T-cell (primary cell): ENCODE measurements at regions not wholly inside any gene's neighbourhood (a gene's known extent, or its start where the extent isn't known, plus 50 kb on each side); places are given as distances from the start of the nearest gene placed in this dataset.
"Not testable (repeated sequence)": the region's sequence is repeated elsewhere in the genome, so short reads cannot be mapped to it uniquely, and the experiment has no call there.

ENCODE experiments used
- ATAC-seq, 4 experiments: fragments of 200-7000 bp in 3 of 4; fragments of 150-1000 bp in 1 of 4; cut with Tn5 transposase; replicated peaks in 1 of 4; 1 replicate in 3 of 4; 2 replicates in 1 of 4; pipeline ENCODE4 v1.10.0; 2021; ENCODE audit warnings: moderate library complexity in 3 of 4, mild to moderate bottlenecking in 2 of 4, moderate number of reproducible peaks in 1 of 4
- CTCF ChIA-PET, 2 donors: fragments of 300-600 bp; sonication (Branson Sonifier 250); formaldehyde crosslinking; loops; one replicate each; lab custom pipeline; 2022; ENCODE audit warnings: antibody characterized with exemption in 2 of 2; lab: Charles Lee
- POLR2A ChIA-PET, 2 donors: fragments of 300-600 bp; sonication (Branson Sonifier 250); formaldehyde crosslinking; loops; one replicate each; lab custom pipeline; 2022; ENCODE audit warnings: antibody characterized with exemption in 2 of 2; lab: Charles Lee
- DNase-seq, 35 experiments: peaks; one replicate each; pipeline versions ENCODE4 v3.0.0 to v3.0.0-alpha.2; 2013 to 2023
- H3K27ac ChIP-seq: one replicate; pipeline ENCODE4 v1.5.1; 2013; ENCODE audit warnings: low read length
- H3K27me3 ChIP-seq, 2 experiments: replicated peaks in 1 of 2; 1 replicate in 1 of 2; 2 replicates in 1 of 2; pipeline versions ENCODE4 v1.6.1 to v1.7.0; 2013; ENCODE audit warnings: low read length in 1 of 2, mixed read lengths in 1 of 2; ENCODE audit not compliant: control insufficient read depth in 2 of 2, insufficient read depth in 2 of 2; ENCODE audit errors: extremely low read depth in 1 of 2
- H3K36me3 ChIP-seq, 2 donors: 1 replicate in 1 of 2; 2 replicates in 1 of 2; pipeline versions ENCODE4 v1.6.1 to v1.7.0; 2013; ENCODE audit warnings: low read length in 1 of 2; ENCODE audit not compliant: control insufficient read depth in 2 of 2, insufficient read depth in 1 of 2; ENCODE audit errors: extremely low read depth in 1 of 2
- H3K4me1 ChIP-seq, 2 experiments: 1 replicate in 1 of 2; 2 replicates in 1 of 2; pipeline versions ENCODE4 v1.6.1 to v1.7.0; 2013; ENCODE audit warnings: low read length in 2 of 2, mixed read lengths in 1 of 2; ENCODE audit not compliant: insufficient read depth in 2 of 2, control insufficient read depth in 1 of 2; ENCODE audit errors: extremely low read depth in 1 of 2
- H3K4me3 ChIP-seq, 2 donors: 1 replicate in 1 of 2; 2 replicates in 1 of 2; pipeline versions ENCODE4 v1.5.1 to v1.7.0; 2013; ENCODE audit warnings: mild to moderate bottlenecking in 2 of 2, low read length in 1 of 2, moderate library complexity in 1 of 2; ENCODE audit not compliant: control insufficient read depth in 1 of 2; ENCODE audit errors: extremely low read depth in 1 of 2
- H3K9me3 ChIP-seq: 2 replicates; pipeline ENCODE4 v1.7.0; 2013
- H3K27ac Mint-ChIP-seq, 2 donors: one replicate each; pipeline ENCODE4 v1.8.0; 2020 to 2021; ENCODE audit warnings: mild to moderate bottlenecking in 2 of 2, mixed read lengths in 2 of 2
- H3K27me3 Mint-ChIP-seq, 2 donors: one replicate each; pipeline ENCODE4 v1.8.0; 2021 to 2022; ENCODE audit warnings: mixed read lengths in 2 of 2
- H3K36me3 Mint-ChIP-seq: one replicate; pipeline ENCODE4 v1.8.0; 2021; ENCODE audit warnings: mixed read lengths
- H3K4me1 Mint-ChIP-seq, 3 donors: one replicate each; pipeline ENCODE4 v1.8.0; 2020 to 2022; ENCODE audit warnings: mixed read lengths in 3 of 3, mild to moderate bottlenecking in 1 of 3
- H3K4me3 Mint-ChIP-seq, 3 donors: one replicate each; pipeline ENCODE4 v1.8.0; 2020 to 2022; ENCODE audit warnings: mild to moderate bottlenecking in 3 of 3, mixed read lengths in 3 of 3, moderate library complexity in 3 of 3
- H3K9me3 Mint-ChIP-seq, 3 donors: one replicate each; pipeline ENCODE4 v1.8.0; 2020 to 2022; ENCODE audit warnings: mixed read lengths in 3 of 3
- WGBS: methylation state at CpG from one replicate; pipeline ENCODE4 v1.1.5; 2013; ENCODE audit warnings: missing lambda C conversion rate; ENCODE audit not compliant: insufficient coverage; 5-methylcytosine and 5-hydroxymethylcytosine counted together

DNA sequence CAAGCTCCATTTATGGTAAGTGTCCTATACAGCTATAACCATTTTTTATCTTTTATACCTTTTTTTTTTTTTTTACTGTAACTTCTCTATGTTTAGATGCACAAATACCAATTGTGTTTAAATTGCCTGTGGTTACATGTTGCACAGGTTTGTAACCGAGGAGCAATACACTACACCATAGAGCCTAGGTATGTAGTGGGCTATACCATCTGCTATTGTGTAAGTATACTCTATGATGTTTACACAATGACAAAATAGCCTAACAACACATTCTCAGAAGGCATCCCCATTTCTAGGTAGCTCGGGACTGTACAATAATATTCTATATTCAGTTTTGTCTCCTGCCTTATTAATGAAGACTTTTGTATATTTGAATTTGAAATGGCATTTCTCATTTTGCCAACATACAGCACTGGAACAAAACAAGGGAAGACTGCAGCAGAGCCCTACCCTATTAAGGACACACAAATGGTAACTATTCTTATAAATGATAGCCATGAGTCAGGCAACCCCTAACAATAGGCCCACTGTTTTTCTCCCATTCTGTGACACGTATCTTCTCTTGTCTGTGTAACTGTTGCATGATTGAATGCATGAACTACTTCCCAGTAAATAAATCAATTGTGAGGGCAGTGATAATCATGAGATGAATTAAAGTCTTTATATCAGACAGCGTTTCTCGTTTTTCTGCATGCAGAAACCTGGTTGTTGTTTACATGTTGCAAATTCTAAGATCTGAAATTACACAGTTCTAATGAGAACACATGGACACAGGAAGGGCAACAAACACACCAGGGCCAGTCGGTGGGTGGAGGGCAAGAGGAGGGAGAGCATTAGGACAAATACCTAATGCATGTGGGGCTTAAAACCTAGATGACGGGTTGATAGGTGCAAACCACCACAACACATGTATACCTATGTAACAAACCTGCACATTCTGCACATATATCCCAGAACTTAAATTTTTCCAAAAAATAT lies 173.9 kb downstream of the EPM2A start:
- DNase-seq (no peak), ATAC-seq (no peak)
- Histone ChIP-seq H3K36me3 (no peaks in the 10 kb centered on the region), H3K9me3 (no peaks in the 10 kb centered on the region), H3K27ac (no peak overlapping the region), H3K27me3 (no peaks in the 10 kb centered on the region), H3K4me3 (no peak overlapping the region), H3K4me1 (no peaks in the 10 kb centered on the region)
- no peak overlapping the region for H3K4me3 Mint-ChIP-seq
- POLR2A ChIA-PET, result no interaction called here
- no peaks in the 10 kb centered on the region for H3K9me3 Mint-ChIP-seq
- H3K27me3 Mint-ChIP-seq, result peaks cover 2 to 9% of the 10 kb centered on the region in 2 donors
- H3K36me3 Mint-ChIP-seq, result no peaks in the 10 kb centered on the region
- CTCF ChIA-PET, result interaction anchor here in 1 of 2 donors (0.6 kb wide), 1 partner anchor 590 kb away, joined by 7 read pairs; no protein-coding TSS in a partner anchor
- no CpG with 5 or more reads among the region's 7 CpGs for WGBS
- H3K27ac Mint-ChIP-seq, result no peak overlapping the region
- H3K4me1 Mint-ChIP-seq, result no peaks in the 10 kb centered on the region

- Mint-ChIP-seq H3K4me1 (no peaks in the 10 kb centered on the region), H3K36me3 (no peaks in the 10 kb centered on the region), H3K4me3 (no peak overlapping the region), H3K9me3 (no peaks in the 10 kb centered on the region), H3K27ac (no peak overlapping the region), H3K27me3 (peaks cover 0 to 6% of the 10 kb centered on the region in 2 donors)
- no peak for DNase-seq
- Histone ChIP-seq H3K4me1 (no peaks in the 10 kb centered on the region), H3K27ac (no peak overlapping the region), H3K27me3 (no peaks in the 10 kb centered on the region), H3K36me3 (no peaks in the 10 kb centered on the region), H3K4me3 (no peak overlapping the region), H3K9me3 (no peaks in the 10 kb centered on the region)
- ChIA-PET CTCF (no interaction called here), POLR2A (no interaction called here)
- WGBS, result 71% methylated on average over 10 of the region's 10 CpGs
- ATAC-seq, result no peak
Measured at GRCh38 chr6:145562771-145563615, 172.3 kb downstream of the EPM2A start.

- ChIA-PET CTCF (no interaction called here), POLR2A (no interaction called here)
- no peak for ATAC-seq
- H3K4me1 ChIP-seq, result no peaks in the 10 kb centered on the region
- H3K36me3 ChIP-seq, result no peaks in the 10 kb centered on the region
- DNase-seq, result no peak
- Mint-ChIP-seq H3K9me3 (no peaks in the 10 kb centered on the region), H3K4me3 (no peak overlapping the region), H3K27ac (no peak overlapping the region), H3K36me3 (no peaks in the 10 kb centered on the region), H3K27me3 (no peaks in the 10 kb centered on the region), H3K4me1 (no peaks in the 10 kb centered on the region)
- H3K4me3 ChIP-seq, result no peak overlapping the region
- no peak overlapping the region for H3K27ac ChIP-seq
- H3K27me3 ChIP-seq, result no peaks in the 10 kb centered on the region
- no peaks in the 10 kb centered on the region for H3K9me3 ChIP-seq
Measured at GRCh38 chr6:145564553-145564952, 170.8 kb downstream of the EPM2A start.

DNA sequence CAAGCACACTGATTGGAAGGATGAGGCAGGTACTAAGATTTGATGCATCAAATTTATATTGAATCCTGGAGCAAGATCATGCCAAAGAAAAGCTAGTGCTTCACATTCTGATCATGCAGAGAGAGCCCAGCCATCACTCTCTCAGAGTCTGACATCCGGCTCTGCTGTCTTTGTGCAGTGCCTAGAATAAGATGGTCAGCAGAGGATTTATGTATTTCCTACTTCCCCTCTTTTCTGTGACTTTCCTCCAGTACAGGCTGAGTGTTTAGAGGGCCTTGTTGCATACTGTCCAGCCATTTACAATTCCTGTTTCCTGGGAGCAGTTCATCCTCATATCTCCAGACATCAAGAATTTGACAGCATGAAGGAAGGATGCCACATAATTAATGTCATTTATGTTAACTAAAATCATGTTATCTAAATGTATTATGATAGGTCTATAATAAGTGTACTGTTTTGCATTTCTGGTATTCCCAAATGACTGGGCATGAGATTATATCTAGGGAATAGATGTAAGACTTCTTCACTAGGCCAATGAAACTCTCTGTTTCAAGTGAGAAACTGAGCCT lies 167.6 kb downstream of the EPM2A start:
- no peak overlapping the region for H3K27ac ChIP-seq
- Mint-ChIP-seq H3K27ac (no peak overlapping the region), H3K9me3 (peaks cover 0 to 3% (median 0%) of the 10 kb centered on the region in 3 donors), H3K4me1 (no peaks in the 10 kb centered on the region), H3K4me3 (no peak overlapping the region), H3K27me3 (no peaks in the 10 kb centered on the region), H3K36me3 (no peaks in the 10 kb centered on the region)
- H3K36me3 ChIP-seq, result no peaks in the 10 kb centered on the region
- DNase-seq, result no peak
- ATAC-seq, result no peak
- H3K4me1 ChIP-seq, result no peaks in the 10 kb centered on the region
- no peaks in the 10 kb centered on the region for H3K27me3 ChIP-seq
- no CpG with 5 or more reads among the region's 1 CpG for WGBS
- no peaks in the 10 kb centered on the region for H3K9me3 ChIP-seq
- ChIA-PET CTCF (no interaction called here), POLR2A (no interaction called here)
- H3K4me3 ChIP-seq, result no peak overlapping the region

GRCh38 chr6:145569140-145569539 lies 166.2 kb downstream of the EPM2A start:
- POLR2A ChIA-PET, result no interaction called here
- WGBS, result 60% methylated on average over 1 of the region's 3 CpGs
- H3K9me3 Mint-ChIP-seq, result peaks cover 1 to 5% (median 3%) of the 10 kb centered on the region in 3 donors
- no peak overlapping the region for H3K27ac Mint-ChIP-seq
- H3K9me3 ChIP-seq, result no peaks in the 10 kb centered on the region
- no peak overlapping the region for H3K4me3 Mint-ChIP-seq
- no peaks in the 10 kb centered on the region for H3K27me3 ChIP-seq
- no peaks in the 10 kb centered on the region for H3K4me1 Mint-ChIP-seq
- no peaks in the 10 kb centered on the region for H3K36me3 ChIP-seq
- CTCF ChIA-PET, result no interaction called here
- no peaks in the 10 kb centered on the region for H3K4me1 ChIP-seq
- no peak overlapping the region for H3K4me3 ChIP-seq
- H3K27me3 Mint-ChIP-seq, result no peaks in the 10 kb centered on the region
- ATAC-seq (no peak), DNase-seq (no peak)
- H3K36me3 Mint-ChIP-seq, result no peaks in the 10 kb centered on the region
- no peak overlapping the region for H3K27ac ChIP-seq

GRCh38 chr6:145570336-145570735 lies 165.0 kb downstream of the EPM2A start:
- H3K27ac ChIP-seq, H3K4me1 Mint-ChIP-seq, H3K36me3 Mint-ChIP-seq, H3K27ac Mint-ChIP-seq, H3K27me3 ChIP-seq, CTCF ChIA-PET, H3K27me3 Mint-ChIP-seq, DNase-seq, POLR2A ChIA-PET, H3K4me3 Mint-ChIP-seq, H3K9me3 ChIP-seq, H3K36me3 ChIP-seq, ATAC-seq, H3K4me3 ChIP-seq, H3K4me1 ChIP-seq: not testable (repeated sequence)
- no CpG with 5 or more reads among the region's 1 CpG for WGBS
- H3K9me3 Mint-ChIP-seq, result peaks cover 10 to 15% (median 10%) of the 10 kb centered on the region in 3 donors
